Breast epithelium (tissue), 4 donors: ENCODE measurements at regions not wholly inside any gene's neighbourhood (a gene's known extent, or its start where the extent isn't known, plus 50 kb on each side); places are given as distances from the start of the nearest gene placed in this dataset.

ENCODE experiments used
- DNase-seq, 2 donors: peaks; one replicate each; pipeline ENCODE4 v3.0.0-alpha.2; 2019; ENCODE audit warnings: low spot score in 2 of 2
- H3K27ac ChIP-seq, 2 donors: fragments of 200-600 bp; sonication (generic) in 1 of 2; one replicate each; pipeline ENCODE4 v1.5.1; 2016 to 2019; ENCODE audit warnings: mild to moderate bottlenecking in 1 of 2
- H3K27me3 ChIP-seq, 2 donors: fragments of 200-600 bp; sonication (generic) in 1 of 2; one replicate each; pipeline versions ENCODE4 v1.5.1 to v1.6.0; 2017 to 2019; ENCODE audit warnings: control low read depth in 1 of 2, mild to moderate bottlenecking in 1 of 2
- H3K36me3 ChIP-seq: fragments of 200-600 bp; one replicate; pipeline ENCODE4 v1.5.1; 2019
- H3K4me1 ChIP-seq, 2 donors: fragments of 200-600 bp; sonication (generic); one replicate each; pipeline ENCODE4 v1.5.1; 2016 to 2019; ENCODE audit warnings: control low read depth in 1 of 2
- H3K4me3 ChIP-seq, 3 donors: fragments of 200-600 bp; sonication (generic); 1 replicate in 2 of 3; 2 replicates in 1 of 3; pipeline ENCODE4 v1.5.1; 2016 to 2019; ENCODE audit warnings: mild to moderate bottlenecking in 3 of 3, moderate library complexity in 2 of 3
- H3K9me3 ChIP-seq, 2 donors: fragments of 200-600 bp; sonication (generic) in 1 of 2; one replicate each; pipeline ENCODE4 v1.5.1; 2016 to 2019; ENCODE audit warnings: control low read depth in 1 of 2
- CTCF ChIP-seq, 3 donors: fragments of 450-650 bp; IDR thresholded peaks; one replicate each; pipeline ENCODE4 v1.5.1; 2016 to 2017; ENCODE audit warnings: antibody characterized with exemption in 3 of 3, mild to moderate bottlenecking in 3 of 3, moderate library complexity in 3 of 3
- POLR2A ChIP-seq: fragments of 450-650 bp; IDR thresholded peaks from one replicate; pipeline ENCODE4 v1.6.1; 2016; ENCODE audit warnings: antibody characterized with exemption, mild to moderate bottlenecking, moderate library complexity
- POLR2AphosphoS5 ChIP-seq, 3 donors: sonication (generic); formaldehyde crosslinking; IDR thresholded peaks; one replicate each; pipeline ENCODE4 v1.6.1; 2017; ENCODE audit warnings: antibody characterized with exemption in 3 of 3
- intact Hi-C: fragments of 100-400 bp; cut with DNase I; formaldehyde crosslinking; loops from one replicate; pipeline ENCODE4 v1.15.1; 2023; ENCODE audit warnings: low total_unique reads

- intact Hi-C loops = no loop called here
- TF ChIP-seq POLR2A (no peak), CTCF (IDR thresholded peaks at IDR 0.05) (no peak), POLR2AphosphoS5 (IDR thresholded peaks at IDR 0.05) (no peak)
These were observed 117.9 kb upstream of the ESRRG start for GRCh38 chr1:216841165-216841564.

GRCh38 chr1:216836316-216836715, 113.1 kb upstream of the ESRRG start:
- Histone ChIP-seq H3K4me3 (no peak overlapping the region), H3K4me1 (no peaks in the 10 kb centered on the region), H3K9me3 (no peaks in the 10 kb centered on the region), H3K27me3 (no peaks in the 10 kb centered on the region), H3K27ac (no peak overlapping the region), H3K36me3 (no peaks in the 10 kb centered on the region)
- TF ChIP-seq CTCF (IDR thresholded peaks at IDR 0.05) = no peak
- no peak for TF ChIP-seq POLR2A
- no peak for TF ChIP-seq POLR2AphosphoS5 (IDR thresholded peaks at IDR 0.05)
- DNase-seq = no peak
- intact Hi-C loops = no loop called here

More at GRCh38 chr1:216841165-216841564, 117.9 kb upstream of the ESRRG start:
- H3K27me3 ChIP-seq = no peaks in the 10 kb centered on the region
- no peak overlapping the region for H3K27ac ChIP-seq
- no peaks in the 10 kb centered on the region for H3K36me3 ChIP-seq
- DNase-seq = no peak
- H3K4me1 ChIP-seq = no peaks in the 10 kb centered on the region
- no peak overlapping the region for H3K4me3 ChIP-seq
- no peaks in the 10 kb centered on the region for H3K9me3 ChIP-seq

GRCh38 chr1:216833509-216833908, 110.3 kb upstream of the ESRRG start:
- H3K4me1 ChIP-seq = no peaks in the 10 kb centered on the region
- no peak overlapping the region for H3K27ac ChIP-seq
- no peaks in the 10 kb centered on the region for H3K9me3 ChIP-seq
- no peak overlapping the region for H3K4me3 ChIP-seq
- no peak for DNase-seq
- H3K36me3 ChIP-seq = no peaks in the 10 kb centered on the region
- intact Hi-C loops = no loop called here
- TF ChIP-seq POLR2AphosphoS5 (IDR thresholded peaks at IDR 0.05) (no peak), POLR2A (no peak), CTCF (IDR thresholded peaks at IDR 0.05) (no peak)
- H3K27me3 ChIP-seq = no peaks in the 10 kb centered on the region

GRCh38 chr1:216832192-216832591, 109.0 kb upstream of the ESRRG start:
- DNase-seq = no peak
- TF ChIP-seq CTCF (IDR thresholded peaks at IDR 0.05) (no peak), POLR2AphosphoS5 (IDR thresholded peaks at IDR 0.05) (no peak)
- Histone ChIP-seq H3K4me3 (no peak overlapping the region), H3K27me3 (no peaks in the 10 kb centered on the region), H3K36me3 (no peaks in the 10 kb centered on the region), H3K4me1 (no peaks in the 10 kb centered on the region), H3K9me3 (no peaks in the 10 kb centered on the region), H3K27ac (no peak overlapping the region)
- intact Hi-C loops = no loop called here

- intact Hi-C loops = no loop called here
- Histone ChIP-seq H3K9me3 (no peaks in the 10 kb centered on the region), H3K27me3 (no peaks in the 10 kb centered on the region), H3K4me3 (no peak overlapping the region), H3K27ac (no peak overlapping the region), H3K36me3 (no peaks in the 10 kb centered on the region), H3K4me1 (no peaks in the 10 kb centered on the region)
- TF ChIP-seq POLR2A (no peak), POLR2AphosphoS5 (IDR thresholded peaks at IDR 0.05) (no peak), CTCF (IDR thresholded peaks at IDR 0.05) (no peak)
- DNase-seq = no peak
These were observed 107.4 kb upstream of the ESRRG start for GRCh38 chr1:216830424-216831210.
